ENCODE measurements at regions not wholly inside any gene's neighbourhood (a gene's known extent, or its start where the extent isn't known, plus 50 kb on each side); places are given as distances from the start of the nearest gene placed in this dataset.
"Not testable (repeated sequence)": the region's sequence is repeated elsewhere in the genome, so short reads cannot be mapped to it uniquely, and the experiment has no call there.

DNA sequence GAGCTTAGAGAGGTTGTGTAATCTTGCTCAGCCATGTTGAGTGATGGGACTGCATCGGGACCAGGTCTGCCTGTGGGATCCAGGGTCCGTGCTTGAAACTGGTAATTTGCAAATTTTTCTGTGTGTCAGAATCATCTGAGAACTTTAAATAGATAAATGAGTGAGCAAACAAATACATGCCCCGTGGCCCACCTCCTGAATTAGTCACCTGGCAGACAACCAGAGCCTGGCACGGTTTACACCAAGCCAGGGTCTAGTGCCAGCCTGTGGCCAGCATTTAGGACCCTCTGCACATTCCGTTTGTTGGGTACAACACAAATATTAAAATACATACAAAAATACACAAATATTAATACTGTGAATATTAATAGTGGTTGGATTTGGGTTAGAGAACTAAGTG lies 90.6 kb upstream of the STOX2 start:
- no peaks in the 10 kb centered on the region for H3K27me3 ChIP-seq (replicated peaks in 2 of 5; ENCODE audit: control insufficient read depth in 4 of 5, insufficient read depth in 5 of 5, low read length in 4 of 5)
- H3K9me3 ChIP-seq (ENCODE audit: control extremely low read depth in 1 of 5, control insufficient read depth in 4 of 5, insufficient read depth in 2 of 5, low read depth in 1 of 5, low read length in 4 of 5) = peaks cover 0 to 1% (median 0%) of the 10 kb centered on the region in 5 experiments
- DNase-seq = no peak
- H3K36me3 ChIP-seq (ENCODE audit: control insufficient read depth in 4 of 4, insufficient read depth in 4 of 4, low read length in 3 of 4) = no peaks in the 10 kb centered on the region
- 98% methylated on average over 3 of the region's 5 CpGs for WGBS (ENCODE audit: insufficient coverage)
- H3K4me1 ChIP-seq (ENCODE audit: control extremely low read depth in 1 of 4, control insufficient read depth in 4 of 4, insufficient read depth in 4 of 4, low read length in 3 of 4) = peaks cover 0 to 6% (median 0%) of the 10 kb centered on the region in 4 experiments
- POLR2A ChIA-PET = no interaction called here
- CTCF ChIA-PET = no interaction called here
- H3K27ac ChIP-seq (ENCODE audit: insufficient read depth in 1 of 2, low read depth in 1 of 2, low read length in 2 of 2, poor library complexity in 1 of 2, severe bottlenecking in 2 of 2) = no peak overlapping the region
- H3K4me3 ChIP-seq (ENCODE audit: control insufficient read depth in 1 of 7, extremely low read depth in 1 of 7, insufficient read depth in 4 of 7, low read depth in 2 of 7, low read length in 6 of 7) = no peak overlapping the region

DNA sequence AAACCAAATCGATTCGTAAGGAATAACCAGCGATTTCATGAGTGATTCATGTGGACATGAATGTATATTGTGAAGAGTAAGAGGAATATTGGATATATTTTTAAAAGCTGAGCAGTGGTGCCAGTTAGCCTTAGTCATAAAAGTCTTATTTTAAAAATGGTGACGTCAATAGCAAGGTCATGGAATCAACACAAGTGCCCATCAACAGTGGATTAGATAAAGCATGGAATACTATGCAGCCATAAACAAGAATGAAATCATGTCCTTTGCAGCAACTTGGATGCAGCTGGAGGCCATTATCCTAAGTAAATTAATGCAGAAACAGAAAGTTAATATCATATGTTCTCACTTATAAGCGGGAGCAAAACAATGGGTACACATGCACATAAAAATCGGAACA lies 89.0 kb upstream of the STOX2 start:
- Histone ChIP-seq H3K4me1 (ENCODE audit: control extremely low read depth in 1 of 4, control insufficient read depth in 4 of 4, insufficient read depth in 4 of 4, low read length in 3 of 4) (peaks cover 0 to 6% (median 0%) of the 10 kb centered on the region in 4 experiments), H3K9me3 (ENCODE audit: control extremely low read depth in 1 of 5, control insufficient read depth in 4 of 5, insufficient read depth in 2 of 5, low read depth in 1 of 5, low read length in 4 of 5) (no peaks in the 10 kb centered on the region), H3K4me3 (ENCODE audit: control insufficient read depth in 1 of 7, extremely low read depth in 1 of 7, insufficient read depth in 4 of 7, low read depth in 2 of 7, low read length in 6 of 7) (no peak overlapping the region), H3K27me3 (replicated peaks in 2 of 5; ENCODE audit: control insufficient read depth in 4 of 5, insufficient read depth in 5 of 5, low read length in 4 of 5) (no peaks in the 10 kb centered on the region), H3K27ac (ENCODE audit: insufficient read depth in 1 of 2, low read depth in 1 of 2, low read length in 2 of 2, poor library complexity in 1 of 2, severe bottlenecking in 2 of 2) (no peak overlapping the region), H3K36me3 (ENCODE audit: control insufficient read depth in 4 of 4, insufficient read depth in 4 of 4, low read length in 3 of 4) (no peaks in the 10 kb centered on the region)
- CTCF ChIA-PET = no interaction called here
- POLR2A ChIA-PET = no interaction called here
- no peak for DNase-seq
- 88% methylated on average over 4 of the region's 6 CpGs for WGBS (ENCODE audit: insufficient coverage)

DNA sequence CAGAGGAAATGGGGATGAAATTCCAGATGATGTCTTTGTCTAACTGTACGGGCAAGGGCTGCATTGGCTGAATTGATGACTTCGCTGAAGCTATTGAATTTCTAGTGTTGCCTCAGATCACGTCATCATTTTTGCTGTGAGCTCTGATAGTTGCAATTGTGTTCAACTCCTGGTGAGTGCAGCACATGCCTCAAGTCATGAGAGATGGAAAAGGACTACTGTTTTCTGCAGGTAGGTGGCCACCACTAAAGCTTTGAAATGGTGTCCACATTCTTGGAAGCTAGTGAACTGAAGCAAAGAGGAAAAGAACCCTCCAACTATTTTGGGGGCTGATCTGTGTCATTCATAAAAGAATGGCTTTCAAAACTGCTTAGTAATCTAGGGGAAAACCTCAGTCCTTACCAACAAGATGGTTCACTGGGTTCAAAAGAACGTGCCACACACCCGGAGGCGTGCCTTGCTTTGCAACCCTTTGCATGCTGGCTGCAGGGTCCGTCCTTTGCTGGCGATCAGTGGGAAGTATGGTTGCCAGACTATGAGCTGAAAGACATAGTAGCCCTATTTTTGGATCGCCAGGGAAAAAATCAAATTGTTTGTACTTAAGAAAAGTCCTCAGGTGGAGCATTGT lies 88.1 kb upstream of the STOX2 start:
- POLR2A ChIA-PET = no interaction called here
- 35% methylated on average over 6 of the region's 9 CpGs for WGBS (ENCODE audit: insufficient coverage)
- H3K4me1 ChIP-seq (ENCODE audit: control extremely low read depth in 1 of 4, control insufficient read depth in 4 of 4, insufficient read depth in 4 of 4, low read length in 3 of 4) = peaks cover 0 to 6% (median 0%) of the 10 kb centered on the region in 4 experiments
- H3K27ac ChIP-seq (ENCODE audit: insufficient read depth in 1 of 2, low read depth in 1 of 2, low read length in 2 of 2, poor library complexity in 1 of 2, severe bottlenecking in 2 of 2) = no peak overlapping the region
- H3K36me3 ChIP-seq (ENCODE audit: control insufficient read depth in 4 of 4, insufficient read depth in 4 of 4, low read length in 3 of 4) = no peaks in the 10 kb centered on the region
- peak in 2 of 3 donors; percentile 30 to 31 for DNase-seq
- H3K9me3 ChIP-seq (ENCODE audit: control extremely low read depth in 1 of 5, control insufficient read depth in 4 of 5, insufficient read depth in 2 of 5, low read depth in 1 of 5, low read length in 4 of 5) = no peaks in the 10 kb centered on the region
- H3K27me3 ChIP-seq (replicated peaks in 2 of 5; ENCODE audit: control insufficient read depth in 4 of 5, insufficient read depth in 5 of 5, low read length in 4 of 5) = no peaks in the 10 kb centered on the region
- no peak overlapping the region for H3K4me3 ChIP-seq (ENCODE audit: control insufficient read depth in 1 of 7, extremely low read depth in 1 of 7, insufficient read depth in 4 of 7, low read depth in 2 of 7, low read length in 6 of 7)
- CTCF ChIA-PET = interaction anchor here (1.4 kb wide), 1 partner anchor 18 kb away, joined by 3 read pairs; no protein-coding TSS in a partner anchor

- H3K4me1 ChIP-seq (ENCODE audit: control extremely low read depth in 1 of 4, control insufficient read depth in 4 of 4, insufficient read depth in 4 of 4, low read length in 3 of 4); H3K27me3 ChIP-seq (replicated peaks in 2 of 5; ENCODE audit: control insufficient read depth in 4 of 5, insufficient read depth in 5 of 5, low read length in 4 of 5); H3K9me3 ChIP-seq (ENCODE audit: control extremely low read depth in 1 of 5, control insufficient read depth in 4 of 5, insufficient read depth in 2 of 5, low read depth in 1 of 5, low read length in 4 of 5); H3K4me3 ChIP-seq (ENCODE audit: control insufficient read depth in 1 of 7, extremely low read depth in 1 of 7, insufficient read depth in 4 of 7, low read depth in 2 of 7, low read length in 6 of 7); CTCF ChIA-PET; DNase-seq; H3K36me3 ChIP-seq (ENCODE audit: control insufficient read depth in 4 of 4, insufficient read depth in 4 of 4, low read length in 3 of 4); POLR2A ChIA-PET; H3K27ac ChIP-seq (ENCODE audit: insufficient read depth in 1 of 2, low read depth in 1 of 2, low read length in 2 of 2, poor library complexity in 1 of 2, severe bottlenecking in 2 of 2): not testable (repeated sequence)
- 95% methylated on average over 20 of the region's 30 CpGs for WGBS (ENCODE audit: insufficient coverage)
Measured at GRCh38 chr4:183818591-183818990, 86.5 kb upstream of the STOX2 start.

GRCh38 chr4:183821076-183821853 lies 83.8 kb upstream of the STOX2 start:
- Histone ChIP-seq H3K4me1 (ENCODE audit: control extremely low read depth in 1 of 4, control insufficient read depth in 4 of 4, insufficient read depth in 4 of 4, low read length in 3 of 4) (peaks cover 0 to 6% (median 0%) of the 10 kb centered on the region in 4 experiments), H3K27me3 (replicated peaks in 2 of 5; ENCODE audit: control insufficient read depth in 4 of 5, insufficient read depth in 5 of 5, low read length in 4 of 5) (no peaks in the 10 kb centered on the region), H3K4me3 (ENCODE audit: control insufficient read depth in 1 of 7, extremely low read depth in 1 of 7, insufficient read depth in 4 of 7, low read depth in 2 of 7, low read length in 6 of 7) (no peak overlapping the region), H3K27ac (ENCODE audit: insufficient read depth in 1 of 2, low read depth in 1 of 2, low read length in 2 of 2, poor library complexity in 1 of 2, severe bottlenecking in 2 of 2) (no peak overlapping the region), H3K36me3 (ENCODE audit: control insufficient read depth in 4 of 4, insufficient read depth in 4 of 4, low read length in 3 of 4) (no peaks in the 10 kb centered on the region), H3K9me3 (ENCODE audit: control extremely low read depth in 1 of 5, control insufficient read depth in 4 of 5, insufficient read depth in 2 of 5, low read depth in 1 of 5, low read length in 4 of 5) (no peaks in the 10 kb centered on the region)
- ChIA-PET CTCF (no interaction called here), POLR2A (no interaction called here)
- WGBS (ENCODE audit: insufficient coverage) = 93% methylated on average over 6 of the region's 10 CpGs
- DNase-seq = no peak

- WGBS (ENCODE audit: insufficient coverage) = 100% methylated on average over 7 of the region's 7 CpGs
- no peaks in the 10 kb centered on the region for H3K36me3 ChIP-seq (ENCODE audit: control insufficient read depth in 4 of 4, insufficient read depth in 4 of 4, low read length in 3 of 4)
- no peaks in the 10 kb centered on the region for H3K9me3 ChIP-seq (ENCODE audit: control extremely low read depth in 1 of 5, control insufficient read depth in 4 of 5, insufficient read depth in 2 of 5, low read depth in 1 of 5, low read length in 4 of 5)
- H3K27me3 ChIP-seq (replicated peaks in 2 of 5; ENCODE audit: control insufficient read depth in 4 of 5, insufficient read depth in 5 of 5, low read length in 4 of 5) = no peaks in the 10 kb centered on the region
- H3K4me1 ChIP-seq (ENCODE audit: control extremely low read depth in 1 of 4, control insufficient read depth in 4 of 4, insufficient read depth in 4 of 4, low read length in 3 of 4) = peaks cover 0 to 7% (median 0%) of the 10 kb centered on the region in 4 experiments
- no peak for DNase-seq
- no peak overlapping the region for H3K27ac ChIP-seq (ENCODE audit: insufficient read depth in 1 of 2, low read depth in 1 of 2, low read length in 2 of 2, poor library complexity in 1 of 2, severe bottlenecking in 2 of 2)
- ChIA-PET CTCF (no interaction called here), POLR2A (no interaction called here)
- H3K4me3 ChIP-seq (ENCODE audit: control insufficient read depth in 1 of 7, extremely low read depth in 1 of 7, insufficient read depth in 4 of 7, low read depth in 2 of 7, low read length in 6 of 7) = no peak overlapping the region
Measured at GRCh38 chr4:183823434-183823833, 81.7 kb upstream of the STOX2 start.

DNA sequence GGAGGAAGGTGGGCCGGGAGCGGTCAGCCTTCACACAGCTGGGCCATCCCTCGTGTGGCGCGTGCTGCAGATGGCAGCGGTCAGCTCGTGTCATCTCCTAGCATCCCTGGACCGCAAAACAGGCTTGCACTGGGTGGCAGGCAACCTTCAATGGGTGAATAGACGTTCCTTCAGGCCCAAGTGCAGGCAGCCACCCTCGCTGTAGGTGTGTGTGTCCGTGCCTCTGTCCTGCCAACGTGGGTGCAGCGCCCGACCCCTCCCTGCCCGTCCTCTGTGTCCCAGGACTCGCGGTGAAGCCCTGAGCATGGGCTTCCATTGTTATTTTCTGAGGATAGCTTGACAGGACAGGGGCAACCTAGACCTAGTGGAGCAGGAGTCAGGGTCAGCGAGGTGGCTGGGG lies 79.8 kb upstream of the STOX2 start:
- CTCF ChIA-PET = no interaction called here
- POLR2A ChIA-PET = no interaction called here
- Histone ChIP-seq H3K27me3 (replicated peaks in 2 of 5; ENCODE audit: control insufficient read depth in 4 of 5, insufficient read depth in 5 of 5, low read length in 4 of 5) (no peaks in the 10 kb centered on the region), H3K4me3 (ENCODE audit: control insufficient read depth in 1 of 7, extremely low read depth in 1 of 7, insufficient read depth in 4 of 7, low read depth in 2 of 7, low read length in 6 of 7) (no peak overlapping the region), H3K9me3 (ENCODE audit: control extremely low read depth in 1 of 5, control insufficient read depth in 4 of 5, insufficient read depth in 2 of 5, low read depth in 1 of 5, low read length in 4 of 5) (no peaks in the 10 kb centered on the region), H3K36me3 (ENCODE audit: control insufficient read depth in 4 of 4, insufficient read depth in 4 of 4, low read length in 3 of 4) (no peaks in the 10 kb centered on the region), H3K27ac (ENCODE audit: insufficient read depth in 1 of 2, low read depth in 1 of 2, low read length in 2 of 2, poor library complexity in 1 of 2, severe bottlenecking in 2 of 2) (no peak overlapping the region), H3K4me1 (ENCODE audit: control extremely low read depth in 1 of 4, control insufficient read depth in 4 of 4, insufficient read depth in 4 of 4, low read length in 3 of 4) (peaks cover 0 to 11% (median 0%) of the 10 kb centered on the region in 4 experiments)
- DNase-seq = no peak
- WGBS (ENCODE audit: insufficient coverage) = 98% methylated on average over 18 of the region's 18 CpGs

Data from common myeloid progenitor, CD34-positive (primary cell).